ENCODE measurements at regions not wholly inside any gene's neighbourhood (a gene's known extent, or its start where the extent isn't known, plus 50 kb on each side); places are given as distances from the start of the nearest gene placed in this dataset.

GRCh38 chr10:113292743-113293142, 260.1 kb upstream of the HABP2 start:
- H3K27ac ChIP-seq = no peak overlapping the region
- no peak for DNase-seq
- 92 to 93% methylated on average over 5 of the region's 5 CpGs for WGBS, 2 donors
- intact Hi-C loops (cut with DNase I) = no loop called here
- no peaks in the 10 kb centered on the region for H3K36me3 ChIP-seq (replicated peaks in 1 of 2; ENCODE audit: insufficient read depth in 1 of 2, low read depth in 2 of 2)
- no peaks in the 10 kb centered on the region for H3K27me3 ChIP-seq
- no peaks in the 10 kb centered on the region for H3K9me3 ChIP-seq
- TF ChIP-seq CTCF (IDR thresholded peaks at IDR 0.05) (no peak), POLR2A (IDR thresholded peaks at IDR 0.05) (no peak)
- no peak overlapping the region for H3K4me3 ChIP-seq
- no peaks in the 10 kb centered on the region for H3K4me1 ChIP-seq
- ATAC-seq = no peak

GRCh38 chr10:113293167-113293566, 259.7 kb upstream of the HABP2 start:
- peak in 2 of 4 donors; percentile 11 to 12 for DNase-seq
- Histone ChIP-seq H3K4me3 (no peak overlapping the region), H3K4me1 (no peaks in the 10 kb centered on the region), H3K27me3 (no peaks in the 10 kb centered on the region), H3K9me3 (no peaks in the 10 kb centered on the region), H3K27ac (no peak overlapping the region), H3K36me3 (replicated peaks in 1 of 2; ENCODE audit: insufficient read depth in 1 of 2, low read depth in 2 of 2) (no peaks in the 10 kb centered on the region)
- no peak for ATAC-seq
- intact Hi-C loops (cut with DNase I) = no loop called here
- WGBS, 2 donors = 76 to 89% methylated on average over 3 to 4 of the region's 4 CpGs
- no peak for TF ChIP-seq POLR2A (IDR thresholded peaks at IDR 0.05)
- TF ChIP-seq CTCF (IDR thresholded peaks at IDR 0.05) = no peak

- intact Hi-C loops (cut with DNase I) = no loop called here
These were observed 258.0 kb upstream of the HABP2 start for GRCh38 chr10:113294868-113295267.

GRCh38 chr10:113297226-113297625, 255.6 kb upstream of the HABP2 start:
- no peak for ATAC-seq
- WGBS, 2 donors = 66 to 81% methylated on average over 5 of the region's 5 CpGs
- intact Hi-C loops (cut with DNase I) = no loop called here
- Histone ChIP-seq H3K27me3 (no peaks in the 10 kb centered on the region), H3K36me3 (replicated peaks in 1 of 2; ENCODE audit: insufficient read depth in 1 of 2, low read depth in 2 of 2) (no peaks in the 10 kb centered on the region), H3K4me3 (no peak overlapping the region), H3K27ac (no peak overlapping the region), H3K4me1 (no peaks in the 10 kb centered on the region), H3K9me3 (no peaks in the 10 kb centered on the region)
- TF ChIP-seq CTCF (IDR thresholded peaks at IDR 0.05) (no peak), POLR2A (IDR thresholded peaks at IDR 0.05) (no peak)
- no peak for DNase-seq

More at GRCh38 chr10:113294868-113295267, 258.0 kb upstream of the HABP2 start:
- Histone ChIP-seq H3K4me3 (no peak overlapping the region), H3K9me3 (no peaks in the 10 kb centered on the region), H3K36me3 (replicated peaks in 1 of 2; ENCODE audit: insufficient read depth in 1 of 2, low read depth in 2 of 2) (no peaks in the 10 kb centered on the region), H3K27me3 (no peaks in the 10 kb centered on the region), H3K27ac (peak overlapping the region in 3 of 4 donors; percentile 6 to 60 (median 31)), H3K4me1 (no peaks in the 10 kb centered on the region)
- 46 to 68% methylated on average over 3 of the region's 3 CpGs for WGBS, 2 donors
- DNase-seq (peak; percentile 30 to 65 (median 58)), ATAC-seq (peak; percentile 87)
- TF ChIP-seq CTCF (IDR thresholded peaks at IDR 0.05) (no peak), POLR2A (IDR thresholded peaks at IDR 0.05) (no peak)

- no peak for DNase-seq
- 91 to 96% methylated on average over 6 of the region's 6 CpGs for WGBS, 2 donors
- no peak overlapping the region for H3K27ac ChIP-seq
- H3K4me3 ChIP-seq = no peak overlapping the region
- no peak for TF ChIP-seq POLR2A (IDR thresholded peaks at IDR 0.05)
- TF ChIP-seq CTCF (IDR thresholded peaks at IDR 0.05) = no peak
- intact Hi-C loops (cut with DNase I) = no loop called here
- H3K27me3 ChIP-seq = no peaks in the 10 kb centered on the region
- no peaks in the 10 kb centered on the region for H3K9me3 ChIP-seq
- H3K36me3 ChIP-seq (replicated peaks in 1 of 2; ENCODE audit: insufficient read depth in 1 of 2, low read depth in 2 of 2) = no peaks in the 10 kb centered on the region
- H3K4me1 ChIP-seq = no peaks in the 10 kb centered on the region
- no peak for ATAC-seq
These were observed 254.2 kb upstream of the HABP2 start for GRCh38 chr10:113298616-113299015.

Measured in body of pancreas (tissue), 4 donors.